GM23338 (cell line): ENCODE measurements at regions not wholly inside any gene's neighbourhood (a gene's known extent, or its start where the extent isn't known, plus 50 kb on each side); places are given as distances from the start of the nearest gene placed in this dataset.

Experiments used
- ATAC-seq: fragments of 200-7000 bp; cut with Tn5 transposase; 3 replicates; pipeline ENCODE4 v1.9.1; 2020
- DNase-seq: peaks from one replicate; pipeline ENCODE4 v3.0.0-alpha.2; 2015; ENCODE audit warnings: low spot score
- H2AFZ ChIP-seq: fragments of 200-600 bp; sonication (generic); 2 replicates; pipeline ENCODE4 v1.8.0; 2016; ENCODE audit warnings: antibody characterized with exemption, mild to moderate bottlenecking, moderate library complexity
- H3F3A ChIP-seq: fragments of 200-600 bp; sonication (generic); replicated peaks from 2 replicates; pipeline ENCODE4 v1.8.0; 2017; ENCODE audit warnings: antibody characterized with exemption, mixed run types, low read depth
- H3K27ac ChIP-seq: fragments of 200-600 bp; sonication (generic); 2 replicates; pipeline ENCODE4 v1.6.1; 2016; ENCODE audit warnings: low read depth
- H3K27me3 ChIP-seq: fragments of 200-600 bp; sonication (generic); 2 replicates; pipeline ENCODE4 v1.8.0; 2016; ENCODE audit warnings: mild to moderate bottlenecking, mixed run types, moderate library complexity; ENCODE audit not compliant: insufficient read depth
- H3K36me3 ChIP-seq: fragments of 200-600 bp; sonication (generic); 2 replicates; pipeline ENCODE4 v1.8.0; 2016; ENCODE audit warnings: mild to moderate bottlenecking; ENCODE audit not compliant: insufficient read depth
- H3K4me1 ChIP-seq: fragments of 200-600 bp; sonication (generic); 2 replicates; pipeline ENCODE4 v1.8.0; 2016; ENCODE audit warnings: mild to moderate bottlenecking, moderate library complexity; ENCODE audit not compliant: insufficient read depth
- H3K4me2 ChIP-seq: fragments of 200-600 bp; sonication (generic); 2 replicates; pipeline ENCODE4 v1.7.1; 2017; ENCODE audit warnings: mixed run types
- H3K4me3 ChIP-seq: fragments of 200-600 bp; sonication (generic); 2 replicates; pipeline ENCODE4 v1.6.1; 2016; ENCODE audit warnings: mixed run types
- H3K79me2 ChIP-seq: fragments of 200-600 bp; sonication (generic); replicated peaks from 2 replicates; pipeline ENCODE4 v1.8.0; 2017; ENCODE audit warnings: mild to moderate bottlenecking; ENCODE audit not compliant: insufficient read depth
- H3K9me2 ChIP-seq: fragments of 200-600 bp; sonication (generic); 2 replicates; pipeline ENCODE4 v1.8.0; 2017; ENCODE audit not compliant: insufficient read depth
- H4K20me1 ChIP-seq: fragments of 200-600 bp; sonication (generic); replicated peaks from 2 replicates; pipeline ENCODE4 v1.8.0; 2017; ENCODE audit warnings: mild to moderate bottlenecking; ENCODE audit not compliant: insufficient read depth
- H3K27ac Mint-ChIP-seq: 2 replicates; pipeline ENCODE4 v1.8.0; 2020; ENCODE audit warnings: inconsistent platforms, mild to moderate bottlenecking, moderate library complexity, mixed read lengths
- H3K27me3 Mint-ChIP-seq: 3 replicates; pipeline ENCODE4 v1.8.0; 2022; ENCODE audit warnings: low read depth, mild to moderate bottlenecking, moderate library complexity, mixed read lengths, inconsistent platforms; ENCODE audit not compliant: insufficient read depth, poor library complexity
- H3K36me3 Mint-ChIP-seq: 3 replicates; pipeline ENCODE4 v1.8.0; 2021; ENCODE audit warnings: low read depth, mild to moderate bottlenecking, inconsistent platforms, moderate library complexity, mixed read lengths
- H3K4me1 Mint-ChIP-seq: 3 replicates; pipeline ENCODE4 v1.8.0; 2020; ENCODE audit warnings: mild to moderate bottlenecking, inconsistent platforms, mixed read lengths
- H3K4me3 Mint-ChIP-seq: 3 replicates; pipeline ENCODE4 v1.8.0; 2021; ENCODE audit warnings: moderate library complexity, mild to moderate bottlenecking, inconsistent platforms, mixed read lengths
- H3K9me3 Mint-ChIP-seq: 3 replicates; pipeline ENCODE4 v1.8.0; 2020; ENCODE audit warnings: moderate library complexity, mild to moderate bottlenecking, inconsistent platforms, mixed read lengths
- ETS1 ChIP-seq: IDR thresholded peaks from 2 replicates; pipeline ENCODE4 v1.6.1; 2016; ENCODE audit warnings: antibody characterized with exemption
- EZH2 ChIP-seq: fragments of 200-600 bp; sonication (generic); IDR thresholded peaks from one replicate; pipeline ENCODE4 v1.8.0; 2017; ENCODE audit warnings: antibody characterized with exemption, mild to moderate bottlenecking, low read depth; ENCODE audit not compliant: unreplicated experiment
- EZH2phosphoT487 ChIP-seq: fragments of 200-600 bp; sonication (generic); IDR thresholded peaks from one replicate; pipeline ENCODE4 v1.8.1; 2018; ENCODE audit warnings: antibody characterized with exemption; ENCODE audit not compliant: unreplicated experiment
- JUNB ChIP-seq: IDR thresholded peaks from one replicate; pipeline ENCODE4 v1.6.1; 2016; ENCODE audit warnings: antibody characterized with exemption; ENCODE audit not compliant: unreplicated experiment
- NANOG ChIP-seq: IDR thresholded peaks from 2 replicates; pipeline ENCODE4 v1.6.1; 2016; ENCODE audit warnings: antibody characterized with exemption, borderline replicate concordance
- POLR2AphosphoS5 ChIP-seq: IDR thresholded peaks from 2 replicates; pipeline ENCODE4 v1.6.1; 2016; ENCODE audit warnings: antibody characterized with exemption, low read depth
- STAT1 ChIP-seq: IDR thresholded peaks from one replicate; pipeline ENCODE4 v1.6.1; 2016; ENCODE audit warnings: antibody characterized with exemption; ENCODE audit not compliant: unreplicated experiment
- ZNF114 ChIP-seq: fragments of 250-450 bp; sonication (Bioruptor Pico); IDR thresholded peaks from 2 replicates; pipeline ENCODE4 v1.5.0; 2020; ENCODE audit warnings: mild to moderate bottlenecking, moderate library complexity
- ZNF331 ChIP-seq: fragments of 250-450 bp; sonication (Bioruptor Pico); IDR thresholded peaks from 2 replicates; pipeline ENCODE4 v1.5.0; 2020; ENCODE audit warnings: low read depth, mild to moderate bottlenecking, moderate library complexity
- ZNF462 ChIP-seq: fragments of 250-450 bp; sonication (Bioruptor Pico); IDR thresholded peaks from 2 replicates; pipeline ENCODE4 v1.5.0; 2020; ENCODE audit warnings: mild to moderate bottlenecking, moderate library complexity
- TF ChIP-seq, protein P1 (sequence below), 2 experiments: fragments of 200-600 bp in 1 of 2; sonication (generic) in 1 of 2; conservative IDR thresholded peaks; 2 replicates each; pipeline versions ENCODE4 v1.5.1 to v1.6.1; 2016 to 2017; ENCODE audit warnings: antibody characterized with exemption in 2 of 2, low read depth in 2 of 2, mild to moderate bottlenecking in 2 of 2, moderate library complexity in 1 of 2

DNA sequence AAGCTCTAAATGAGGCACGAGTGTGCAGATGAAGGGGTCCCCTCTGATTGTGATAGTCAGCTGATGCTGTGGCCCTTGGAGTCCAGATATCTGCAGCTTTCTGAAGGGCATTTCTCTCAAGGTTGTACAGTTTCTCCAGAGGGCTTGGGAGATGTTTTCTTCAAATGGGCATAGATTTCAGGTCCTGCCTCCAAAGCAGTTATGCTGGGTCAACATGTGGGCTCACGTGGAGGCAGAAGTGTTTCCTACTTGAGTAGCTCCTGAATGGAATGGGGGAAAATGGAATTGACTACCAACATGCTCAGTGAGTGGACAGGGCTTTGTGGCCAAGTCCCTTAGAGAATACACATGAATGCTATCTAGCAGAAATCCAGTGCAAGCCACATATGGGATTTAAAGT is 360.7 kb downstream of the SAMD5 start:
- H3K36me3 ChIP-seq: no peaks in the 10 kb centered on the region
- Mint-ChIP-seq H3K27ac (0 out of 2 replicates have a peak overlapping the region, but pooled peaks have one; percentile 16), H3K36me3 (no peaks in the 10 kb centered on the region), H3K4me3 (no peak overlapping the region), H3K9me3 (no peaks in the 10 kb centered on the region), H3K4me1 (peaks cover 6% of the 10 kb centered on the region; the same call in 2 of the 3 replicates), H3K27me3 (no peaks in the 10 kb centered on the region)
- H3K79me2 ChIP-seq: no peaks in the 10 kb centered on the region
- no peak overlapping the region for H2AFZ ChIP-seq
- TF ChIP-seq ZNF331 (CRISPR knock-in tag) (no peak), JUNB (no peak), ETS1 (no peak)
- TF ChIP-seq, protein P1, sequence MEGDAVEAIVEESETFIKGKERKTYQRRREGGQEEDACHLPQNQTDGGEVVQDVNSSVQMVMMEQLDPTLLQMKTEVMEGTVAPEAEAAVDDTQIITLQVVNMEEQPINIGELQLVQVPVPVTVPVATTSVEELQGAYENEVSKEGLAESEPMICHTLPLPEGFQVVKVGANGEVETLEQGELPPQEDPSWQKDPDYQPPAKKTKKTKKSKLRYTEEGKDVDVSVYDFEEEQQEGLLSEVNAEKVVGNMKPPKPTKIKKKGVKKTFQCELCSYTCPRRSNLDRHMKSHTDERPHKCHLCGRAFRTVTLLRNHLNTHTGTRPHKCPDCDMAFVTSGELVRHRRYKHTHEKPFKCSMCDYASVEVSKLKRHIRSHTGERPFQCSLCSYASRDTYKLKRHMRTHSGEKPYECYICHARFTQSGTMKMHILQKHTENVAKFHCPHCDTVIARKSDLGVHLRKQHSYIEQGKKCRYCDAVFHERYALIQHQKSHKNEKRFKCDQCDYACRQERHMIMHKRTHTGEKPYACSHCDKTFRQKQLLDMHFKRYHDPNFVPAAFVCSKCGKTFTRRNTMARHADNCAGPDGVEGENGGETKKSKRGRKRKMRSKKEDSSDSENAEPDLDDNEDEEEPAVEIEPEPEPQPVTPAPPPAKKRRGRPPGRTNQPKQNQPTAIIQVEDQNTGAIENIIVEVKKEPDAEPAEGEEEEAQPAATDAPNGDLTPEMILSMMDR (conservative IDR thresholded peaks at IDR 0.05; ENCODE audit: low read depth in 2 of 2): no peak
- no peaks in the 10 kb centered on the region for H3K4me1 ChIP-seq
- H3F3A ChIP-seq: no peaks in the 10 kb centered on the region
- no peak for ATAC-seq
- H3K4me3 ChIP-seq: no peak overlapping the region
- no peaks in the 10 kb centered on the region for H3K9me2 ChIP-seq
- DNase-seq: no peak
- H3K27me3 ChIP-seq: no peaks in the 10 kb centered on the region
- H4K20me1 ChIP-seq: no peaks in the 10 kb centered on the region
- H3K4me2 ChIP-seq: no peak overlapping the region
- no peak overlapping the region for H3K27ac ChIP-seq

DNA sequence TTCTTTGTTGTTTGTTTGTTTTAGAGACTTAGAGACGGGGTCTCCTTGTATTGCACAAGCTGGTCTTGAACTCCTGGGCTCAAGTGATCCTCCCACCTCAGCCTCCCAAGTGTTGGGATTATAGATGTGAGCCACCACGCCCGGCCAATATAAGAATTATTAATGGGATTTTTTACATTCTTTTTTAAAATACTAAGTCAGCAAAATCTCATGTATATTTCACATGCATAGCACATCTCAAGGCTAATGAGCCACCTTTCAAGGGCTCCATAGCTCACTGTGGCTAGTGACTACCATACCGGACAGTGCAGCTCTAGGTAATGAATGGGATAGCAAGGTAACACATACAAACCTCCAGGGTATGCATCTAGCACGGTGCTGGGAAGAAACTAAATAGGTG is 361.4 kb downstream of the SAMD5 start:
- Mint-ChIP-seq H3K27me3 (no peaks in the 10 kb centered on the region), H3K4me1 (peaks cover 6% of the 10 kb centered on the region; the same call in 2 of the 3 replicates), H3K27ac (no peak overlapping the region), H3K36me3 (no peaks in the 10 kb centered on the region), H3K9me3 (no peaks in the 10 kb centered on the region), H3K4me3 (no peak overlapping the region)
- Histone ChIP-seq H2AFZ (no peak overlapping the region), H3K27me3 (no peaks in the 10 kb centered on the region), H3K27ac (no peak overlapping the region), H4K20me1 (no peaks in the 10 kb centered on the region), H3K36me3 (no peaks in the 10 kb centered on the region), H3F3A (no peaks in the 10 kb centered on the region), H3K4me2 (no peak overlapping the region), H3K9me2 (no peaks in the 10 kb centered on the region), H3K4me3 (no peak overlapping the region), H3K4me1 (no peaks in the 10 kb centered on the region), H3K79me2 (no peaks in the 10 kb centered on the region)
- DNase-seq (no peak), ATAC-seq (no peak)
- TF ChIP-seq ZNF331 (CRISPR knock-in tag) (no peak), ETS1 (no peak), JUNB (no peak), NANOG (no peak), STAT1 (no peak), ZNF114 (CRISPR knock-in tag) (no peak), POLR2AphosphoS5 (no peak), EZH2 (no peak), EZH2phosphoT487 (no peak), ZNF462 (no peak)
